ENCODE measurements at regions not wholly inside any gene's neighbourhood (a gene's known extent, or its start where the extent isn't known, plus 50 kb on each side); places are given as distances from the start of the nearest gene placed in this dataset.

GRCh38 chr2:174656035-174656434, 58.4 kb upstream of the WIPF1 start:
- H3K18ac ChIP-seq (ENCODE audit: low read length): no peak overlapping the region
- no peak overlapping the region for H3K9ac ChIP-seq (ENCODE audit: low read length)
- no peak overlapping the region for H4K8ac ChIP-seq (ENCODE audit: low read depth, low read length)
- no peak overlapping the region for H3K27ac ChIP-seq (ENCODE audit: low read depth, low read length)
- H3K27me3 ChIP-seq (ENCODE audit: insufficient read depth, low read length, poor library complexity): no peaks in the 10 kb centered on the region
- no peak overlapping the region for H2BK15ac ChIP-seq (replicated peaks; ENCODE audit: low read depth)
- no peaks in the 10 kb centered on the region for H3K36me3 ChIP-seq (ENCODE audit: control insufficient read depth, insufficient read depth, low read length)
- DNase-seq: no peak
- no peak overlapping the region for H3K4ac ChIP-seq (ENCODE audit: low read depth, low read length)
- no peak overlapping the region for H2BK120ac ChIP-seq (ENCODE audit: low read depth, low read length)
- H3K79me2 ChIP-seq (ENCODE audit: control insufficient read depth, insufficient read depth, low read length): no peaks in the 10 kb centered on the region
- H3K23ac ChIP-seq (ENCODE audit: low read length): no peak overlapping the region
- no peak overlapping the region for H2AK5ac ChIP-seq (ENCODE audit: low read length)
- H3K79me1 ChIP-seq (ENCODE audit: low read length): peaks cover 6% of the 10 kb centered on the region
- no peak overlapping the region for H2BK5ac ChIP-seq (ENCODE audit: low read length)
- H4K5ac ChIP-seq (ENCODE audit: low read length): no peak overlapping the region
- H3K4me3 ChIP-seq (ENCODE audit: low read length): no peak overlapping the region
- no peak overlapping the region for H3K56ac ChIP-seq (ENCODE audit: low read length)
- H3K4me1 ChIP-seq (ENCODE audit: control insufficient read depth, low read depth, low read length): no peaks in the 10 kb centered on the region
- no peak overlapping the region for H3K4me2 ChIP-seq (ENCODE audit: low read length)

DNA sequence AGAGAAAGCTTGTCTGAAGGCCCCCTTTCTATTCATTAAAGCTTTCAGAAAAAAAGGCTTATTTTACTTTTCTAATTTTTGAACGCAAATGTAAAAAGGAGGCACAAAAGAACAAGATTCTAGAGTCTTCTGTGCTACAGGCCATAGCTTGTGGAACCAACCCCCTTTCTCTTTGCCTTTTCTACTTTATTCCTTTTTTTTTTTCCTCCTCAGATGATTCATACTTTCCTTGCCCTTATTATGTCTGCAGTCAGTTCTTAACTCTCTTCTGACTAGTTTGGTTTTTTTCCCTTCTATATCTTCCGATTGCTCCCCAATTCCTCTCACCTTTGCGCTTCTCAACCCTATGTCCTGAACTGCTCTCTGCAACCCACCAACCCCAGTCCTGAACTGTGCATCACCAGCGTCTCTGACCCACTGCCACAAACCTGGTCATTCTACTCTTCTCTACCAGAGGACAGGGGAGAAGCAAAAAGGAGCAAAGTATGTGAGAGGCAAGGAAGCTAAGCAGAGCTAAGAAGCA, 56.9 kb upstream of the WIPF1 start:
- Histone ChIP-seq H3K79me2 (ENCODE audit: control insufficient read depth, insufficient read depth, low read length) (no peaks in the 10 kb centered on the region), H3K4me3 (ENCODE audit: low read length) (no peak overlapping the region), H3K23ac (ENCODE audit: low read length) (no peak overlapping the region), H3K4me2 (ENCODE audit: low read length) (no peak overlapping the region), H3K56ac (ENCODE audit: low read length) (no peak overlapping the region), H2BK15ac (replicated peaks; ENCODE audit: low read depth) (no peak overlapping the region), H3K79me1 (ENCODE audit: low read length) (peaks cover 4% of the 10 kb centered on the region), H4K5ac (ENCODE audit: low read length) (no peak overlapping the region), H3K27me3 (ENCODE audit: insufficient read depth, low read length, poor library complexity) (no peaks in the 10 kb centered on the region), H3K9ac (ENCODE audit: low read length) (no peak overlapping the region), H2AK5ac (ENCODE audit: low read length) (no peak overlapping the region), H3K4me1 (ENCODE audit: control insufficient read depth, low read depth, low read length) (no peaks in the 10 kb centered on the region), H4K8ac (ENCODE audit: low read depth, low read length) (no peak overlapping the region), H3K36me3 (ENCODE audit: control insufficient read depth, insufficient read depth, low read length) (no peaks in the 10 kb centered on the region), H2BK120ac (ENCODE audit: low read depth, low read length) (no peak overlapping the region), H2BK5ac (ENCODE audit: low read length) (no peak overlapping the region), H3K18ac (ENCODE audit: low read length) (no peak overlapping the region), H3K4ac (ENCODE audit: low read depth, low read length) (no peak overlapping the region), H3K27ac (ENCODE audit: low read depth, low read length) (no peak overlapping the region)
- DNase-seq: no peak
- WGBS (ENCODE audit: extremely low coverage, insufficient coverage, low lambda C conversion rate): no CpG with 5 or more reads among the region's 4 CpGs

GRCh38 chr2:174648896-174649295, 51.3 kb upstream of the WIPF1 start:
- no peak overlapping the region for H3K23ac ChIP-seq (ENCODE audit: low read length)
- no peak overlapping the region for H2BK5ac ChIP-seq (ENCODE audit: low read length)
- no peak overlapping the region for H3K9ac ChIP-seq (ENCODE audit: low read length)

More at GRCh38 chr2:174648896-174649295, 51.3 kb upstream of the WIPF1 start:
- Histone ChIP-seq H3K79me2 (ENCODE audit: control insufficient read depth, insufficient read depth, low read length) (no peaks in the 10 kb centered on the region), H2AK5ac (ENCODE audit: low read length) (no peak overlapping the region), H3K27ac (ENCODE audit: low read depth, low read length) (no peak overlapping the region), H3K27me3 (ENCODE audit: insufficient read depth, low read length, poor library complexity) (no peaks in the 10 kb centered on the region), H2BK15ac (replicated peaks; ENCODE audit: low read depth) (no peak overlapping the region), H3K79me1 (ENCODE audit: low read length) (peaks cover 3% of the 10 kb centered on the region), H4K8ac (ENCODE audit: low read depth, low read length) (no peak overlapping the region), H2BK120ac (ENCODE audit: low read depth, low read length) (no peak overlapping the region), H3K18ac (ENCODE audit: low read length) (no peak overlapping the region), H3K4me3 (ENCODE audit: low read length) (no peak overlapping the region), H4K5ac (ENCODE audit: low read length) (no peak overlapping the region), H3K56ac (ENCODE audit: low read length) (no peak overlapping the region), H3K4me2 (ENCODE audit: low read length) (no peak overlapping the region), H3K4ac (ENCODE audit: low read depth, low read length) (no peak overlapping the region), H3K36me3 (ENCODE audit: control insufficient read depth, insufficient read depth, low read length) (no peaks in the 10 kb centered on the region), H3K4me1 (ENCODE audit: control insufficient read depth, low read depth, low read length) (no peaks in the 10 kb centered on the region)
- no peak for DNase-seq
- no CpG with 5 or more reads among the region's 4 CpGs for WGBS (ENCODE audit: extremely low coverage, insufficient coverage, low lambda C conversion rate)

Data from mesendoderm (in vitro differentiated cells).